Activated CD4-positive, alpha-beta T cell treated with anti-CD3 and anti-CD28 coated beads, Interleukin-2, amount 50 U/mL, for 1 hour (primary cell): ENCODE measurements at regions not wholly inside any gene's neighbourhood (a gene's known extent, or its start where the extent isn't known, plus 50 kb on each side); places are given as distances from the start of the nearest gene placed in this dataset.

Source experiments
- DNase-seq: peaks from one replicate; pipeline ENCODE4 v3.0.0-alpha.2; 2020

GRCh38 chr10:3689871-3690510, 95.0 kb downstream of the KLF6 start:
- DNase-seq = no peak

DNA sequence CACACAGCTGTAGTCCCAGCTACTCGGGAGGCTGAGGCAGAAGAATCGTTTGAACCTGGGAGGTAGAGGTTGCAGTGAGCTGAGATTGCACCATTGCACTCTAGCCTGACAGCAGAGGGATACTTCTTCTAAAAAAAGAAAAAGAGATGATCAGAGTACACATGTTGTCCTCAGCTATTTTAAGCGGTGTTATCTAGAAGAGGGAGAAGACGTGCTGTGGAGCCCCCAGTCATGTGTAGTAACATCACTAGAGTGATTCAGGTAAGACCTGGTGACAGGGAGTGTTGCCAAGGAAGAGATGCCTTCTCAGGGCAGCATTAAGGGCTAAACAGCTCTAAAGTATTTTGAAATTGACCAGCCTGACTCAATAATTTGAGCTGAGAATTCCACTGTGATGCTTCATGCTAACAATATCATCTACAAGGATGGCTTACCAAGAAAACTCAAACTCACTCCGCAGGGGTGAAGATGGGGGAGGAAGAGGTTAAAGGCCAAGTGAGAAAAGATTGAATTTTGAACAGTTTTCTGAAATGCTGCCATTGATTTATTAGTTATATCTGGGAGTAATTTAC, 97.4 kb downstream of the KLF6 start:
- no peak for DNase-seq

GRCh38 chr10:3685384-3685783, 99.6 kb downstream of the KLF6 start:
- no peak for DNase-seq

- DNase-seq = no peak
These were observed 100.1 kb downstream of the KLF6 start for GRCh38 chr10:3684891-3685290.

DNA sequence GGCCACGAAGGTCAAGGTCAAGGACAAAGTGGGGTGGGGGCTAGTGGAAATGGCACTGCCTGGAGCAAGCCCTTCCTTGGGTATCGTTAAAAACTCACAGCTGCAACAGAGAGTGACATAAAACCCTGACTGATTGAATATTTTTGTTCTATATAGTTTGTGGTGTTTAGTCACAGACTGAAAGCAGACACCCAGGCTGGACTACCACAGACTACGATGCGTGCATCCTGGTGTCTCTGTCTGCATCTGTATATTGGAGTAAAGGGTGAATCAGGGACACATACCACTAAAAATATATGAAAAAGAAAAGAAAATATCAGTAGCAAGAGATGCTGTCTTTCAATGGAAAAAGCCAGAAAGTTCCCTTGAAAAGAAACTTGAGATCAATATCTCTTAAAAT, 101.4 kb downstream of the KLF6 start:
- DNase-seq = no peak

DNA sequence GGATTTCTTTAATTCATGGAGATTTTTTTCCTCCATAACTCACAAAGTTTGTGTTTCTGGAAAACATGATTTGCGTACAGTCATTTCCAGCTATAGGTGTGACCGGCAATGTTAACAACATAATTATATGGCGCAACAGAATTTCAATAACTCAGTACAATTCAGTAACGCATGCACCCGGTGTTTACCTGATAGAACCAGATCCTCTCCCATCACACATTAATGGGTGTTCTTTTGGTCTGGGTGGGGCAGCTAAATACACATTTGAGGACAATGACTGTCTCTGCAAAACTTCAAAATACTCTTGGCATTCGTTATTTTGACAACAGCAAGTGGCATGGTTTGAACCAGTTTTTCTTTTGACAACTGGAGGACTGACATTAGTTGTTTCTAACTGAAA, 102.3 kb downstream of the KLF6 start:
- no peak for DNase-seq

- DNase-seq = no peak
These were observed 103.1 kb downstream of the KLF6 start for GRCh38 chr10:3681642-3682554.

GRCh38 chr10:3679950-3680629, 104.9 kb downstream of the KLF6 start:
- DNase-seq = no peak

GRCh38 chr10:3678629-3679227, 106.3 kb downstream of the KLF6 start:
- no peak for DNase-seq

DNA sequence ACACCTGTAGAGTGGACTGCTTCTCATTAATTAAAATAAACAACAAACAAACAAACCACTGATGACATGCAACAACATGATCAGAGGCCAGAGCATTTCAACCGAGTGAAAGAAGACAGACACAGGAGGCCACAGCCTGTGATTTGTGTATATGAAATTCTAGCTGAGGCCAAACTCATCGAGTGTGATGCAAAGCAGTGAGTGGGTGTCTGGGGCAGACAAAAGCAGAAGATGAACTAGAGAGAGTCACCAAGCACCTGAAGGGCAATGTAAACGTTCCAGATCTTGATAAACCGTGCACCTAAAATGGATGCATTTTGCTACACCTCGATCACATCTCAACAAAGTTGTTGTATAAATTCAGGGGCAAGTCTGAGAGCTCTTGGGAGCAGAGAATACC, 108.4 kb downstream of the KLF6 start:
- no peak for DNase-seq

DNA sequence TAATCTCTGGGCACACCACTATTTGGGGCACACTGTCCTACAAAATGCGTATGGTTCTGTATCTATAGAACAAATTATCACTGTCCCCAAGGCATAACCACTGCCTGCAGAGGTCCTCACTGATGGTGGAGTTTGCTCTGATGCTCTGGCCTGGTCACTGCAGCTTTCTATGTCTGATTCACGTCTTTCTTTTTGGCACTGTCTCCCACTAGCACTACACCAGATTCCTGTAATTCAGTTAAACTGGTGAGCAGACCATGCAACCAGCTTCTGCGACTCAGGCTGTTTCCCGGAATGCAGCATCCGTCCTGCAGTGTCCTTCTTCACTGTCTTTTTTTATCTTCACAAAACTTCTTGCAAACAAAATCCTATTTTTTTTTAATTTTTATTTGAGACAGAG, 112.8 kb downstream of the KLF6 start:
- DNase-seq = no peak

DNA sequence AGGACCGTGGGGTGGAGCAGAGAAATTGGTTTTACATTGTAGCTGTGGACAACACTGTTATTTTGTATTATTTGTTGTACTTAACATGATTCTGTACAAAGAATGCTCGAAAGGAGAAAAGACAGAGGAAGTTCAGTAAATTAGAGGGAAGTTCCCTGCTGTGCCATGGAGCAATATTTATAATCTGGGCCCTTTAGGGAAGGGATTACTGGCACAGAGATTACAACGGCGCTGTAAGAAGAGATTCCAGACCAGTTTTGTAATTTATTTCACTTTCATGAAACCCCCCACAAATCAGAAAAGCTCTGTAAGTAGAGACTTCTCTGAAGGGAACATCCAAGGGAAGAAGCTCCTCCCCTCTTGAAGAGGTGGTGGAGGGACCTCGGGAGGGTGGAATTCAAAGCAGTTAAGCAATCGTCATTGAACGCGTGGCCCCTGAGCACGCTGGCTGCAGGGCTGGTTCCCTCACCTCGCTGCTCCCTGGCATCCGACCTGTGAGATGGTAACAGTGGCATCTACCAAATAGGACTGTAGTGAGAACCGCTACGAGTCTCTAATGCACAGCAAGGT, 113.5 kb downstream of the KLF6 start:
- DNase-seq = no peak

DNA sequence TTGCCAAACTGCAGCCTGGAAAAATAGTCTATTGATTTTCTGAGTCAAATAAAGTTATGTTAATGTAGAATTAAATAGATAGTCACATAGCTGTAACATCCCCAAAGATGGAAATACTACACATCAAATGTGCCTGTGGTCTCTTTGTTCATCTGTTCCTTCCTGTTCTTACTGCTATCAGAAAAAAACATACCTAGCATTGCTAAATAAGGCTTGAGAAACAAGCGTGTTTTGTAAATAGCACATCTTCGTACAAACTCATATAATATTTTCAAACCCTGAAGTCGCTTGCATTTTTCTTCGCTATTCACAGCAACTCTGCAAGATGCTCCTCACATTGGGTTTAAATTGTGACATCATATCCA, 116.1 kb downstream of the KLF6 start:
- DNase-seq = no peak

DNA sequence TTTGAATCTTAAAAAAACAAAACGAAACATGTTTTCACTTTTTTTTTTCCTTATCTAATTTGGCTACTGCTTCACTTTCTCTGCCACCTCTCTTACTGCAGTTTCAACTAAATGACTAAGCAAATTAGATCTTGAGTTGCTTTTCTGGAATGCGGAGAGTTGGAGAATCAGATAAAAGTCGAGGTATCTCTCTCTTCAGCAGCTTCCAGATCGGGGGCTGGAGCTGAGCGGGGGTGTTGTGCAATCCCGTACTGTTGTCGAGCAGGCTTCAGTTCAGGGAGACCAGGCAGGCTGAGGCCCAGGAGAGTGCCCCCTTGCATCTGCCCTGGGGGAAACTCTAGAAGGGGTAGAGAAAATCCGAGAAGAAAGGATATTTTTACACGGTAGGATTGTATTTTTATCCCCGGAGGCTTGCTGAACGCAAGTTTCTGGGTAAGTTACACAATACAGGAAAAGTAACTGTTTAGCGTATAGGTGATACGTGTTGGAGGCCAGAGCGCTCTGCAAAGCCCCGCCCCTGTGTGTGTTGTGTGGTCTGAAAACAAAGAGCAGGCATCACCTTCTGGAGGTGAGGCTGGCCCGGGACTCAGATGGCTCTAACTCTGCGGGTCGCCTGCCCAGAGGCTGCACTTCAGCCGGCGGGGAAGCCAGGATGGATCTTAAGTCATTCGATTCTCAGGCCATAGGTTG, 116.6 kb downstream of the KLF6 start:
- peak; percentile 62 for DNase-seq

- DNase-seq = peak; percentile 38
These were observed 118.3 kb downstream of the KLF6 start for GRCh38 chr10:3666525-3667302.

- DNase-seq = no peak
These were observed 119.6 kb downstream of the KLF6 start for GRCh38 chr10:3665316-3665908.

- no peak for DNase-seq
These were observed 122.2 kb downstream of the KLF6 start for GRCh38 chr10:3662775-3663174.

- no peak for DNase-seq
These were observed 123.7 kb downstream of the KLF6 start for GRCh38 chr10:3661271-3661670.

DNA sequence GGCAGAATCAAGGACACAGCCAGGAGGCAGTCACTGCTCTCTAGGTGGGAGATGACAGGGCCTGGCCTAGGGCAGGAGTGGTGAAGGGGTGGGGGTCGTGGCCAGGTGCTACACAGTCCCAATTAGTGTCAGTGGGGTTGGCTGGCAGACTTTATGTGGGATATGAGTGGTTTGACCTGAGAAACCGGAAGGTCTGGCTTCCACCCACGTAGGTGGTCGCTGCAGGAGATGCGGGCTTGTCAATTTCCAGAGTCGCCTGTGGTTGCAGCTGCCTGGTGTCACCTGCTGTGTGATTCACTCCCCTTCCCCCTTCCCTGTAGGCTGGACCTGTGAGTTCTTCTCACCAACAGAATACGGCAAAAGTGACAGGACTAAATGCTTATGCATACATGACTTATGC, 124.3 kb downstream of the KLF6 start:
- DNase-seq = no peak

- DNase-seq = no peak
These were observed 125.6 kb downstream of the KLF6 start for GRCh38 chr10:3659203-3659917.
